ENCODE measurements at regions not wholly inside any gene's neighbourhood (a gene's known extent, or its start where the extent isn't known, plus 50 kb on each side); places are given as distances from the start of the nearest gene placed in this dataset.
"Not testable (repeated sequence)": the region's sequence is repeated elsewhere in the genome, so short reads cannot be mapped to it uniquely, and the experiment has no call there.

DNA sequence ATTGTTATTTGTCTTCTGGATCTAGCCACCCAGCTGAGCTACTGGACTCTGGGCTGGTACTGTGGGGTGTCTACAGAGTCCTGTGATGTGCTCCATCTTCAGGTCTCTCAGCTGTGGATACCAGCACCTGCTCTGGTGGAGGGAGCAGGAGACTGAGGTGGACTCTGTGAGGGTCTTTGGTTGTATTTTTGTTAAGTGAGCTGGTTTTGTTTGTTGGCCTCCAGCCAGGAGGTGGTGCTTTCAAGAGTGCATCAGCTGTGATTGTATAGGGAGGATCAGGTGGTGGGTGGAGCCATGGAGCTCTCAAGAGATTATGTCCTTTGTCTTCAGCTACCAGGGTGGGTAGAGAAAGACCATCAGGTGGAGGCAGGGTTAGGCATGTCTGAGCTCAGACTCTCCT, 56.8 kb upstream of the ARHGEF7 start:
- TF ChIP-seq, protein P1, sequence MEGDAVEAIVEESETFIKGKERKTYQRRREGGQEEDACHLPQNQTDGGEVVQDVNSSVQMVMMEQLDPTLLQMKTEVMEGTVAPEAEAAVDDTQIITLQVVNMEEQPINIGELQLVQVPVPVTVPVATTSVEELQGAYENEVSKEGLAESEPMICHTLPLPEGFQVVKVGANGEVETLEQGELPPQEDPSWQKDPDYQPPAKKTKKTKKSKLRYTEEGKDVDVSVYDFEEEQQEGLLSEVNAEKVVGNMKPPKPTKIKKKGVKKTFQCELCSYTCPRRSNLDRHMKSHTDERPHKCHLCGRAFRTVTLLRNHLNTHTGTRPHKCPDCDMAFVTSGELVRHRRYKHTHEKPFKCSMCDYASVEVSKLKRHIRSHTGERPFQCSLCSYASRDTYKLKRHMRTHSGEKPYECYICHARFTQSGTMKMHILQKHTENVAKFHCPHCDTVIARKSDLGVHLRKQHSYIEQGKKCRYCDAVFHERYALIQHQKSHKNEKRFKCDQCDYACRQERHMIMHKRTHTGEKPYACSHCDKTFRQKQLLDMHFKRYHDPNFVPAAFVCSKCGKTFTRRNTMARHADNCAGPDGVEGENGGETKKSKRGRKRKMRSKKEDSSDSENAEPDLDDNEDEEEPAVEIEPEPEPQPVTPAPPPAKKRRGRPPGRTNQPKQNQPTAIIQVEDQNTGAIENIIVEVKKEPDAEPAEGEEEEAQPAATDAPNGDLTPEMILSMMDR (conservative IDR thresholded peaks at IDR 0.05; ENCODE audit: low read depth in 2 of 2), result not testable (repeated sequence)
- TF ChIP-seq, protein P2, sequence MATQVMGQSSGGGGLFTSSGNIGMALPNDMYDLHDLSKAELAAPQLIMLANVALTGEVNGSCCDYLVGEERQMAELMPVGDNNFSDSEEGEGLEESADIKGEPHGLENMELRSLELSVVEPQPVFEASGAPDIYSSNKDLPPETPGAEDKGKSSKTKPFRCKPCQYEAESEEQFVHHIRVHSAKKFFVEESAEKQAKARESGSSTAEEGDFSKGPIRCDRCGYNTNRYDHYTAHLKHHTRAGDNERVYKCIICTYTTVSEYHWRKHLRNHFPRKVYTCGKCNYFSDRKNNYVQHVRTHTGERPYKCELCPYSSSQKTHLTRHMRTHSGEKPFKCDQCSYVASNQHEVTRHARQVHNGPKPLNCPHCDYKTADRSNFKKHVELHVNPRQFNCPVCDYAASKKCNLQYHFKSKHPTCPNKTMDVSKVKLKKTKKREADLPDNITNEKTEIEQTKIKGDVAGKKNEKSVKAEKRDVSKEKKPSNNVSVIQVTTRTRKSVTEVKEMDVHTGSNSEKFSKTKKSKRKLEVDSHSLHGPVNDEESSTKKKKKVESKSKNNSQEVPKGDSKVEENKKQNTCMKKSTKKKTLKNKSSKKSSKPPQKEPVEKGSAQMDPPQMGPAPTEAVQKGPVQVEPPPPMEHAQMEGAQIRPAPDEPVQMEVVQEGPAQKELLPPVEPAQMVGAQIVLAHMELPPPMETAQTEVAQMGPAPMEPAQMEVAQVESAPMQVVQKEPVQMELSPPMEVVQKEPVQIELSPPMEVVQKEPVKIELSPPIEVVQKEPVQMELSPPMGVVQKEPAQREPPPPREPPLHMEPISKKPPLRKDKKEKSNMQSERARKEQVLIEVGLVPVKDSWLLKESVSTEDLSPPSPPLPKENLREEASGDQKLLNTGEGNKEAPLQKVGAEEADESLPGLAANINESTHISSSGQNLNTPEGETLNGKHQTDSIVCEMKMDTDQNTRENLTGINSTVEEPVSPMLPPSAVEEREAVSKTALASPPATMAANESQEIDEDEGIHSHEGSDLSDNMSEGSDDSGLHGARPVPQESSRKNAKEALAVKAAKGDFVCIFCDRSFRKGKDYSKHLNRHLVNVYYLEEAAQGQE (IDR thresholded peaks at IDR 0.05; ENCODE audit: unreplicated experiment), result not testable (repeated sequence)
- not testable (repeated sequence) for TF ChIP-seq ZNF331 (CRISPR knock-in tag; IDR thresholded peaks at IDR 0.05; ENCODE audit: low read depth); ZNF114 (CRISPR knock-in tag; IDR thresholded peaks at IDR 0.05); EZH2 (IDR thresholded peaks at IDR 0.05; ENCODE audit: low read depth, unreplicated experiment); POLR2AphosphoS5 (IDR thresholded peaks at IDR 0.05; ENCODE audit: low read depth)
- TF ChIP-seq, protein P3, sequence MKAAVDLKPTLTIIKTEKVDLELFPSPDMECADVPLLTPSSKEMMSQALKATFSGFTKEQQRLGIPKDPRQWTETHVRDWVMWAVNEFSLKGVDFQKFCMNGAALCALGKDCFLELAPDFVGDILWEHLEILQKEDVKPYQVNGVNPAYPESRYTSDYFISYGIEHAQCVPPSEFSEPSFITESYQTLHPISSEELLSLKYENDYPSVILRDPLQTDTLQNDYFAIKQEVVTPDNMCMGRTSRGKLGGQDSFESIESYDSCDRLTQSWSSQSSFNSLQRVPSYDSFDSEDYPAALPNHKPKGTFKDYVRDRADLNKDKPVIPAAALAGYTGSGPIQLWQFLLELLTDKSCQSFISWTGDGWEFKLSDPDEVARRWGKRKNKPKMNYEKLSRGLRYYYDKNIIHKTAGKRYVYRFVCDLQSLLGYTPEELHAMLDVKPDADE (IDR thresholded peaks at IDR 0.05), result not testable (repeated sequence)

Data from GM23338 (cell line).